ENCODE measurements at regions not wholly inside any gene's neighbourhood (a gene's known extent, or its start where the extent isn't known, plus 50 kb on each side); places are given as distances from the start of the nearest gene placed in this dataset.

DNA sequence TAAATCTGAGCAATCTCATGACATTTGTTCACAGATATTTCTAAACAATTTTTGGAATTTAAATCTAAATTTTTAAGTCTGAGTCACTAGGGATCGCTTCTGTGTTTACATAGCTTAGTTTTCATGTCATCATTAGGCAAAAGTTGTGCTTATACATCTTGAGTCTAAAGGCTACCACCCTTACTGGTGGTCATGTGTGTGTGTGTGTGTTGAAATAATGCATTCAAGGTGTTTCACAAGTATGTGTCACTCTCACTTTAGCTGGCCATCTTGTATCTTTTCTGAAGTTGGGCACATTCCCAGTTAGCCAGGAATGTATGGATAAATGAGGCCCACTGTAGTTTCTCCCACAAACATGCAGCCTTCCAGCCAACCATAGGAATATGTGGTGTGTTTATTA, 1162.5 kb upstream of the PRMT6 start:
- H3K27ac ChIP-seq: no peak overlapping the region
- TF ChIP-seq CTCF (IDR thresholded peaks at IDR 0.05) (no peak), ZFX (IDR thresholded peaks at IDR 0.05; ENCODE audit: borderline replicate concordance) (no peak)

DNA sequence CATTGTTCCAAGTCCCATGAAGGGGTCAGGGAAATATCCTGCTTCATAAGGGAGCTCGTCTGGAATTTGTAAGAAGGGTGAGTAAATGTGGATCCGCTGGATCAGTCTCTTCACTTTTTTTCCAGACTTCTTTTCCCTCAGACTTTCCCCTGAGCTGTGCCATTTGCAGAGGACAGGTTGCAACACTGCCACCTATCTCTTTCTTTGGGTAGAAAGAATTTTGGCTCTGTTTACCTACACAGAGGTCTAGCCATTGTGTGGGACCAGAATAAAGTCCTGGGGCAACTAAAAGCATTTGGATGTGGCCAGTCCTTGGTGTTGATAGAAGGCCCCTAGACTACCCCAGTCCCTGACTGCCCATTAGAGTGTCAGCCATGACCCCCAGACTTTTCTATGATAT, 1146.7 kb upstream of the PRMT6 start:
- H3K27ac ChIP-seq: no peak overlapping the region
- TF ChIP-seq CTCF (IDR thresholded peaks at IDR 0.05) (peak; percentile 47), ZFX (IDR thresholded peaks at IDR 0.05; ENCODE audit: borderline replicate concordance) (no peak)

DNA sequence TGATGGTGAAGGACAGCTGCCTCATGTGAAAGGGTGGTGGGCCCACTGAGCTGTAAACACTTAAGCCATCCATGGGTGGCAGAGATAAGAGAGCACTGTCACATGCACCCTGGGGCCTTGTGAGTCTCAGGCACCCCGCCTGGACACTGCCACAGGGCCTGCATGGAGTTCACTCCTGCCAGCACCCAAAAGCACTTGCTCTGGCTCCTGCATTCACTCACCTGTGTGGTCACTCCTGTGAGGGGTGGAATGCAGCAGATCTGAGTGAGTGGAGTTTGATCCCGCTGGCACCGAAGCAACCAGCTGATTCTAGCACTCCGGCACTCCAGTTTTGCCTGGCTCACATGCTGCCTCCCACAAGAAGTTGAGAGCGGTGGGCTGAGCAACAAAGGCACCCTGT, 1142.1 kb upstream of the PRMT6 start:
- H3K27ac ChIP-seq: no peak overlapping the region
- no peak for TF ChIP-seq CTCF (IDR thresholded peaks at IDR 0.05)
- no peak for TF ChIP-seq ZFX (IDR thresholded peaks at IDR 0.05; ENCODE audit: borderline replicate concordance)

DNA sequence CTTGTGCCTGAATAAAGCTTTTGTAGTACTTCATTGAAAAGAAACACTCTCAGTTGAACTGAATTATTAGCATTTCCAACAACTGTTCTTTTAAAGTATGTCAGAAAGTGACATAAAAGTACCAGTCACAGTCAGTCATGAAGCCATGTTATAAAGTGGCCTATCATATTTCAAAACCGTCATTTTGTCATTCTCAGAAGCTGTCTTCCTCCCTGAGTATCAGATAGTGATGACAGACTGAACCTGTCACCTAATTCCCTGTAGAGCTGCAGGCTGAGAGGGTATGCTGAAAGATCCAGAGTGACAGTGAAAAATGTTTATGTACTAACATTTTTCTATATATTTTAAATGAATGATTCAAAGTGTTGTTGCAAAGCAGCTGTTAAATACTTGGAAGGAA, 1121.7 kb upstream of the PRMT6 start:
- TF ChIP-seq CTCF (IDR thresholded peaks at IDR 0.05) (no peak), ZFX (IDR thresholded peaks at IDR 0.05; ENCODE audit: borderline replicate concordance) (no peak)

GRCh38 chr1:105964879-105965278, 1091.6 kb upstream of the PRMT6 start:
- TF ChIP-seq CTCF (IDR thresholded peaks at IDR 0.05) (no peak), ZFX (IDR thresholded peaks at IDR 0.05; ENCODE audit: borderline replicate concordance) (no peak)
- no peak overlapping the region for H3K27ac ChIP-seq

More for the DNA sequence above, 1121.7 kb upstream of the PRMT6 start:
- no peak overlapping the region for H3K27ac ChIP-seq

GRCh38 chr1:105997516-105997915, 1059.0 kb upstream of the PRMT6 start:
- no peak overlapping the region for H3K27ac ChIP-seq
- TF ChIP-seq ZFX (IDR thresholded peaks at IDR 0.05; ENCODE audit: borderline replicate concordance): no peak
- no peak for TF ChIP-seq CTCF (IDR thresholded peaks at IDR 0.05)

DNA sequence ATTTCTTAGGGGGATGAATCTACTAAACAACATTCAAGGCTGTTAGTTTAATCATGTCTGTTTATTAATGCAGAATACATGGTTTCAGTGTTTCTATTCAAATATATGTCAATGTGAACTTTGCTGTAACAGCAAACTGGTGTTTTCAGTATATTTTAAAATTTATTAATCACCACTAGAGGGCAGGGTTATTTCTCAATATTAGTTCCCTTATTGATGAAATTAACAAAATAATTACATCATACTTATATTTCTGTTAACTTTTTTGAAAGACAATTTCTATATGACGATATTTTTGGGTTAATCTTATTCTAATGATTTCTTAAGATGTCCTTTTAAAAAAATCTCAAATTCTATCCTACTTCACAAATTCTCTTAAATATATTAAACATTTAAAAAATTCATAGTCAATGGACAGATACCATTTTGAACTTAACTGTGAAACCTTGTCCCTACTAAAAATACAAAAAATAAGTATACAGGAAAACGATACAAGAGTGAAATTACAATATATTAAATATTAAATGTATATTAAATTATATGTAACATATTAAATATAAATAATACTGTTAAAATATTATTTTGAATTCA, 1034.1 kb upstream of the PRMT6 start:
- TF ChIP-seq CTCF (IDR thresholded peaks at IDR 0.05) (peak; percentile 70), ZFX (IDR thresholded peaks at IDR 0.05; ENCODE audit: borderline replicate concordance) (no peak)
- no peak overlapping the region for H3K27ac ChIP-seq
